NT2/D1 (cell line): ENCODE measurements at regions not wholly inside any gene's neighbourhood (a gene's known extent, or its start where the extent isn't known, plus 50 kb on each side); places are given as distances from the start of the nearest gene placed in this dataset.

Experiments used
- YY1 ChIP-seq: IDR thresholded peaks from 2 replicates; pipeline ENCODE4 v1.6.1; 2011; ENCODE audit not compliant: insufficient read length, insufficient read depth
- ZNF274 ChIP-seq: IDR thresholded peaks from 2 replicates; pipeline ENCODE4 v1.6.1; 2011; ENCODE audit warnings: mild to moderate bottlenecking, low read depth, low read length

- no peak for TF ChIP-seq YY1
- TF ChIP-seq ZNF274 = no peak
Observed at GRCh38 chr10:128530946-128531345, 404.7 kb upstream of the MKI67 start.
